T47D (cell line): ENCODE measurements at regions not wholly inside any gene's neighbourhood (a gene's known extent, or its start where the extent isn't known, plus 50 kb on each side); places are given as distances from the start of the nearest gene placed in this dataset.

ENCODE experiments used
- DNase-seq, 2 experiments: peaks; one replicate each; pipeline versions ENCODE4 v3.0.0 to v3.0.0-alpha.2; 2011 to 2012; ENCODE audit warnings: low read depth in 1 of 2, low spot score in 1 of 2
- JUND ChIP-seq: IDR thresholded peaks from 2 replicates; pipeline ENCODE4 v1.6.1; 2012; ENCODE audit warnings: low read depth
- in situ Hi-C: cut with HindIII; loops from 2 replicates; pipeline ENCODE4 v1.10.0; 2016; ENCODE audit warnings: low sequenced_read_pairs, low pct_unique_long_range_greater_than_20kb

- in situ Hi-C loops = no loop called here
- TF ChIP-seq JUND = no peak
- DNase-seq = peak in 1 of 2 experiments; percentile 3
Measured at GRCh38 chr11:55172734-55173415, 89.1 kb upstream of the TRIM48 start.
